GOT3 (cell line): ENCODE measurements at regions not wholly inside any gene's neighbourhood (a gene's known extent, or its start where the extent isn't known, plus 50 kb on each side); places are given as distances from the start of the nearest gene placed in this dataset.
"Not testable (repeated sequence)": the region's sequence is repeated elsewhere in the genome, so short reads cannot be mapped to it uniquely, and the experiment has no call there.

Experiments used
- DNase-seq: peaks from one replicate; lab custom pipeline; 2025; ENCODE audit warnings: mixed read lengths; lab: John Stamatoyannopoulos, UW

DNA sequence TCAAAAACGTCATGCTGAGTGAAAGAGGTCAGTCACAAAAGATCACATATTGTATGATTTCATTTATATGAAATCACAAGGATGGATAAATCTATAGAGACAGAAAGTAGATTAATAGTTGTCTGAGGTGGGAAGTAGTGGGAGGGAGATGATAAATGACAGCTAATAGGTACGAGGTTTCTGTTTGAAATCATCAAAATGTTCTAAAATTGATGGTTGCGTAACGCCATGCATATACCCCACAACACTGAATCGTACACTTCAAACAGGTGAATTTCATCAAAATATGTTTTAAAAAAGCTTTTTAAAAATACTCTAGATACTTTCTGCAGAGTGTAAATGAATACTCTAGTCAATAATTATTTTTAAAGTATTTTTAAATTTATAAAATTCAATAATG, 303.0 kb upstream of the STAC start:
- no peak for DNase-seq

DNA sequence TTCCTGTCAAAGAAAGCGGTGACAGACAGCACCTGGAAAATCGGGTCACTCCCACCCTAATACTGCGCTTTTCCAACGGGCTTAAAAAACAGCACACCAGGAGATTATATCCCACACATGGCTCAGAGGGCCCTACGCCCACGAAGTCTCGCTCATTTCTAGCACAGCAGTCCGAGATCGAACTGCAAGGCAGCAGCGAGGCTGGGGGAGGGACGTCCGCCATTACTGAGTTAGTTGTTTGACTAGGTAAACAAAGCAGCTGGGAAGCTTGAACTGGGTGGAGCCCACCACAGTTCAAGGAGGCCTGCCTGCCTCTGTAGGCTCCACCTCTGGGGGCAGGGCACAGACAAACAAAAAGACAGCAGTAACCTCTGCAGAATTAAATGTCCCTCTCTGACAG, 297.3 kb upstream of the STAC start:
- DNase-seq, result not testable (repeated sequence)

DNA sequence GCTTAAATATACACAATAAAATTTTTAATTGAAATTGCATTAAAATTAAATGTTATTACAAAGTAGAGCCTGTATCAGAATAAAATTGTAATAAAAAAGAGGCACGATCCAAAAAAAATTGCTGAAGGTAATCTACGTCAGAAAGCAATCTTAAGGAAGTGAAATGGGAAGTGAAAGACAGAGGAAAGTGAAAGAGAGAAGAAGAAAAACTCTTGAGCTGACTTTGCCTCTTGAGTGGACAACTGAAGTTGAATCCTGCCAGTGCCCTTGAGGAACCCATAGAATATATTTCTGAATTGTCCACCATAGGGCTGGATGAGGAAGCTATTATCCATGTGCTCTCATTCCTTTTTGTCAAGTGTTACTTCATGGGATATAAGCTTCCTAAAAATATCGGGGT, 285.1 kb upstream of the STAC start:
- DNase-seq, result no peak

DNA sequence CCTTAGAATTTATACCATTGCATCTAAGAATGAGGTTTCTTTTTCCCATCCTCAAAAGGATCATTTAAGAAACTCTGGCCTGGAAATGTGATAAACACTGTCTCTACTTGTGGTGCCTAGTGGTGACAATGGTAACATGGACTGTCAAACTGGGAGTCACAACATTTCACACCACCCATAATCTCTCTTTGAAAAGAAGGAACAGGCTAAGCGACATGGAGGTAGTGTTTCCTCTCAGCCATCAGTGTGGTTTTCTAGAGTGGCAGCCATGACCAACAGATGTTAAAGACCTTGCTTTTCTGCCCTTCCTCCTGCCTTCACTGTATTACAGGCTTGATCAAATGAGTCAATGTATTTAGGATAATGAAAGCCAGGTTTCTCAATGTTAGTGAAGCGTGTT, 283.1 kb upstream of the STAC start:
- DNase-seq, result no peak

DNA sequence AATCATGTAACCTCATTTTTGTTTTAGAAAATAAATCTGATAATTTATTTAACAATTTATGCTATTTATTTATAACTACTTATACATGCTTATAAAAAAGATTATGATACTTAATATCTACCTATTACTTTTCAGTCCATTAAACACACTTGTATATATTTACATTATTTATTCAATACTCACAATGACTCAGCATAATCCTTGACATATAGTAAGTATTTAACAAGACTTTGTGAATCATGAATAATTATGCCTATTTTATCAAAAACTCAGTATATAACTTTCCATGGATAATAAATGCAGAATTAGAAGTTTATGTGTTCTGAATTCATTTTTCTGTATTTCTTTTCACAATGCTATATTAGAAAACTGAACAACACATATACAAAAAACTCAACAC, 266.0 kb upstream of the STAC start:
- no peak for DNase-seq

DNA sequence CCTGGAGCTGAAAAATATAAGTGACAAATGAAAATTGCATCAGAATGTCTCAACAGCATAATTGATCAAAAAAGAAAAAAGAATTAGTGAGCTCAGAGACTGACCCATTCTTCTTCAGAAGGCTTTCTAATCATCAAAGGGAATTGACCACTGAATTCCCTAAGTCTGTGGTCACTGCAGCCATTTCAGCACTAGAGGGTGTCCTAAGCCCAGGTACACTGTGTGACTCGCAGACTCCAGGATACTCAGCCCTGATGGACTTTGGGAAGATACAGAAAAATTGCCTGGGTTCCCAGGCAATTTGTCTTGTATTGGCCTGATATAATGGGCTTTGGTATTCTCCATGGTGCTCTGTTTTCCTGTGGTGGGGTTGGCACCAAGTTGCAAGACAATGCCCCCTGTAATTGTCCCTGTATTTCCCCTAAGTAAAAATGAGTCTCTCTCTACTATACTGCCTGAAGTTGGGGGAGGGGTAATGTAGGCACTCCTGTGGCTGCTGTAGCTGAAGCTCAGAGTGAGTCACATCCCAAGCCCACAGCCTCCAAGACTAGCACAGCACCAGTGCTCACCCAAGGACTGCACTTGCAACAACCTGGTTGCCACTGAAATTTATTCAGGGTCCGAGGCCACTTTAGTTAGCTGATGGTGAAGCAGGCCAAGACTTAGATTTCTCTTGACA, 256.0 kb upstream of the STAC start:
- no peak for DNase-seq

DNA sequence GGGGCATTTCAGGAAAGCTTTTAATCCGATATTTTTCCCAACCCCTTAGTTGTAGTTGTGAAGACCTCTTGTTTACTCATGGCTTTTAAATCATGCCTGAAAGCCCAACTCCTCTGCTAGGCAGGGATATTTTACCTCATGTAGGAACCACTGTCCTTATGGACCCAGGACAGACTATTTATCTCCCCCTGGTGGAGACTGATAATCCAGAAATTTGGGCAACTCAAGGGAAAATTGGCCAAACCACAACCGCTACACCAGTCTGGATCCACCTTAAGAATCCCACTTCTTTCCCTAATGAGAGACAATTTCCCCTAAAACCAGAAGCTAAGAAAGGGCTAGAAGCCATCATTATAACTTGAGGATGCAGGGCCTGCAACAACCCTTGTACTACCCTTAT, 248.1 kb upstream of the STAC start:
- DNase-seq, result no peak

DNA sequence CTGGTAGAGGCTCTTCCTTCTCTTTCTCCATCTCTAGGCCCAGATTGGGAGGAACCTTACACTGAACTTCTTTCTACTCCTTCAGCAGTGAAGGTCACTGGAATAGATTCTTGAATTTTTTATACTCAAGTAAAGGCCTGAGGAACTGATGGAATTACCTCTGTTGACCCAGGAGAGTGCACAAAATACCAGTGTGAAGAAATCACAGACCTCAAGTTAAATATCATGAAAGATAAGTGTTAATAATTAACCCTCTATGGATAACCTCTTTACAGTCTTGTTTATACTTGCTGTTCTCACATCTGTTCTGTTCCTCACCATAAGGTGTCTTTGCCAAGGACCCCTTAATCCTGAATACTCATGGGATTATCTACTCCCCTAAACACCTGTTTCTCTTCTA, 244.4 kb upstream of the STAC start:
- no peak for DNase-seq

DNA sequence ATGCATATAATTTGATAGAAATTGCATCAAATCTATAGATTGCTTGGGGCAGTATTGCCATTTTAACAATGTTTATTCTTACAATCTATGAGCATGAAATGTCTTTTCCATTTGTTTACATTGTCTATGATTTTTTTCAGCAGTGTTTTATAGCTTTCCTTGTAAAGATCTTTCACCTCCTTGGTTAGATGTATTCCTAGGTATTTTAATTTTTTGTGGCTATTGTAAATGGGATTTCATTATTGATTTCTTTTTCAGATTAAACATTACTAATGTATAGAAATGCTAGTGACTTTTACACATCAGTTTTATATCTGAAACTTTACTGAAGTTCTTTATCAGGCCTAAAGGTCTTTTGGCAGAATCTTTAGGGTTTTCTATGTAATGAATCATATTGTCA, 237.6 kb upstream of the STAC start:
- DNase-seq, result no peak

DNA sequence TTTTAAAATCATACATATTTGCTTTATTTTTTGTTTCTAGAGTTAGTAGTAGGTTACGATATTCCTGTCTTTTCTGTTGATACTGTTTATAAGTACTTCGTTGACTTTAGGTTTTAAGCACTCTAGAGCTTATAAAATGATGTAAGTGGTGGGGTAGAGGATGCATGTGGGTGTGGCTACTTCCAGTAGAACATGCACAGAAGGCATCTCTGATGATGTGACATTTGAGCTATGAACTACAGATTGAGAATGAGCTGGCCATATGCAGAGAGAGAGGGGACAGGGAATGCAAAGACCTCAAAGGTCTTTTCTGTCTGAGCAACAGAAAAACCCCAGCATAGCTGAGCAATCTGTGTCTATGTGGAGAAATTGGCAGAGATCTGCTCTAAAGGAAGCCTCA, 233.9 kb upstream of the STAC start:
- DNase-seq, result no peak

DNA sequence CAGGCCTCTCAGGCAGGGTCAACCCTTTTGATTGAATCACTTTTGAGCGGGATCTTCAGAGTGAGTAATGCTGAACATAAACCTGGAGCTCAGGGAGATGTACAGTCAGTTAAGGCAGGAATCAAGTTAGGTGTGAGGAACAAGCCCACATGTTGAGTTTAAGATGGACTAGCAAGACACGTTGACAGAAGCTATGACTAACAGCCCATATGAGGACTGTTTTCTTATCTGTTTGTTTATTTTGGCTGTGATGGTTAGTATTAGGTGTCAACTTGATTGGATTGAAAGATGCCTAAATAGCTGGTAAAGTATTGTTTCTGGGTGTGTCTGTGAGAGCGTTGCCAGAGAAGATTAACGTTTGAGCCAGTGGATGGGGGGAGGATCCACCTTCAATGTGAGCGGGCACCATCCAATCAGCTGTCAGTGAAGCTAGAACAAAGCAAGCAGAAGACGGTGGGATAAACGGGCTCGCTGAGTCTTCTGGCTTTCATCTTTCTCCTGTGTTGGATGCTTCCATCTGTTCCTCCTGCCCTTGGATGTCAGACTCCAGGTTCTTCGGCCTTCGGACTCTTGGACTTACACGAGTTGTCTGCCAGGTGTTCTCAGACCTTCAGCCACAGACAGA, 232.3 kb upstream of the STAC start:
- no peak for DNase-seq

DNA sequence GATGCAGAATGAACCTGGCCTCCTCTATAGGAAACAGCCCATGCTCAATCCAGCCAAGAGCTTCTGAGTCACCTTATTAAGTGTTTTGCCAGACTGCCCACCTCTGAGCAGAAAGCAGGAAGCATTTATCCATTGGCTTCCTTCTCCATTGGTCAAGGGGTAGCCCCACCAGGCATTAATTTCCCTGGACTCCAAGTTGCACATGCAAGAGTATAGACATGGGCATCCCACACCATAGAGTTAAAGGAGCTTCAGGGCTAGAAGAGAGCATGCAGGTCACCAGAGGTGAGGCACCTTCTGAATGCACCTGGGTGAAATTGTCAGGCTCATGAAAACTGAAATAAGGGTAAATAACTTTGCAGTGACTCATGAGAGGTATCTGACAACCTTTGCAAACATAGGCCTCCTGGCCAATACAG, 230.8 kb upstream of the STAC start:
- no peak for DNase-seq

DNA sequence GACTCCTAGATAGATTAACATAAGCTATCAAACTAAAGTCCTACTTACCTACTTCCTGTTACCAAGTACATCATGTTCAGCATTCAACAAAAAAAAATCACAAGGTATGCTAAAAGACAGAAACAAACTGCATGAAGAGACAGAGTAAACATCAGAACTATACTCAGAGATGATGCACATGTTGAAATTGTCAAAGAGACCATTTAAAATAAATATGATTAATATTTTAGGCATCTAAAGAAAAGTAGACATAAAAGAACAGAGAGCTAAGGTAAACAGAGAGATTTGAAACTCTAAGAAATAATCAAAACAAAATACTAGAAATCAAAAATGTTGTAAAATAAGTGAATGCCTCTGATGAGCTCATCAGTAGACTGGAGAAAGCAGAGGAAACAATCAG, 224.8 kb upstream of the STAC start:
- DNase-seq, result no peak

DNA sequence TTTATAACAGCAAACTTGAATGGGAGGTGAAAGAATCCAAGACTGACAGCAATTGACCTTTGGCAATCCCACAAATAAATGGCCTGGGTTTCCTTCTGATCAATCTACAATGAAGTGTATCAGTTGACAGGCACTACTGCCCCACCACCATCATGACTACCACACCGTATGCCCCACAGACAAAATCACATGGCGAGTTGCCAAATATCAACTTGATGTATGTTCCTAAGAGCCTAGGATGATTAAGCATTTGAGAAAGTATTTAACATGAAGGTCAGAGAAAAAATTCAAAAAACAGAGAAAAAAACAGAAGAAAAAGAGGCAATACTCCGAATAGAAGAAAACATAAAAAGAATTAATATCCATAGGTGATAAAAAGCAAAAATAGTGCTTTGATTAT, 215.9 kb upstream of the STAC start:
- DNase-seq, result no peak

DNA sequence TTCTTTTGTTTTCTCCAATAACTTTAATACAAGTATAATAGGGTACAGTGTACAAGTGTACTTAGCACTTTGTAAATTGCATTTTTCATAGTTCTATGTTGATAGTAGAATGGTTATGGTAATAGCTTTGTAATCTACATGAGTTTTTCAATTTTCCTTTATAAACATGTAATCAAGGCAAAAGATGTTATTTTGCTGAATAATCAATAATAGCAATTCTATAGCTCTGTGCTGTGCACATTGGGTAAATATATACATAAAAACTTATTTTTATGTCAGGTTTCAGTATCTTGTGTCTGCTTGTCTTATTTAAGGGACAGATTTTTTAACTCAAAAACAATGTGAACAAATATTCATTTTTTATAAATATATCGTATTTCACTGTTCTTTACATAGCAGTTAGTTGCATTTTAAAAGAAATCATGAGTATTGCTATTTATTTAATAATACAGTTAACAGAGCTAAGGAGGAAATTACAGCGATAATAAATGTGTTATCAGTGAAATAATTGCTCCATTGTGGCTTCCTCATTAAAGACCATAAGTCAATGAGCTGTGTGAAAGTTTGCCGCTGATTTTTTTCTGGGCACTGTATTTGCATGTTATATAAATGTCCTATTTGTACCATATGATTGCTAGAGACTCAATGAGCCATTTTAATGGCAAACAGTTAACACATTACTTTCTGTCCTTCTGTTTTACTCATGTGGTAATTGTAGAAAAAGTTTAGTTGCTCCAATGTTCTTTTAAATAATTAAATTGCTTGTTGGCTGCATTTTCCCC, 214.6 kb upstream of the STAC start:
- no peak for DNase-seq

DNA sequence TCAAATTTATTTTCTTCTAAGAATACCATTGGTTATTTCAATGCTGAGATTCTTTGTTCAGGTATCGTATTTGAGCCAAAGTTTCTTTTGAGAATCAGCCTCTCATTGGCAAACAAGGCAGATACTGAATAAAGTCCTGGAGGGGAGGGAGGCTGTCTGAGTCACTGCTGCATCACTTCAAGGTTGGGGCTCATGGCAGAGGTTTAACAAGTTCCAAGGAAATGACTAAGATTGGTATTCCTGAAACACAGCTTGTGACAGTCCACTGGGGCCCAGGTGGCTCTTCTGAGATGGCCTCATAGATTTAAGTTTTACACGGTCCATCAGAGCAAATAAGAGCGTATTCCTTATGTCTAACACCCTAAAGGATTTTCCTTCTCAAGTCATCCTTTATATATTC, 213.8 kb upstream of the STAC start:
- no peak for DNase-seq

DNA sequence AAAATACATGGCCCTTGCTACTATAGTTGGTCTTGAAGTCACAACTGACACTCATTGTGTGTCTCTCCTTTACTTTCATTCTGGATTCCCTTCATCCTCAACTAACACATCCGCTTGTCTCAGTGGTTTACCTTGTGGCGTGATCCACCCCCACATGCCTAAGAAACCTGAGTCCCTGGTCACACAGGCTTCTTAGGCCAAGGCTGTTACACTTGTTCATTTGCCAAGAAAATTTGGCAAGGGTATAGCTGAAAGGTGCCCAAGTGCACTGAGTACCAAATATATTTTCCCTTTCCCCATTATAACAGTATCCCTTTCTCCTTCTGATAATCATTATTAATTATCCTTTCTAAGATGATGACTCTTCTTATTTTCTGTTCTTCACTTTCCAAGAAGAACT, 207.6 kb upstream of the STAC start:
- DNase-seq, result no peak

DNA sequence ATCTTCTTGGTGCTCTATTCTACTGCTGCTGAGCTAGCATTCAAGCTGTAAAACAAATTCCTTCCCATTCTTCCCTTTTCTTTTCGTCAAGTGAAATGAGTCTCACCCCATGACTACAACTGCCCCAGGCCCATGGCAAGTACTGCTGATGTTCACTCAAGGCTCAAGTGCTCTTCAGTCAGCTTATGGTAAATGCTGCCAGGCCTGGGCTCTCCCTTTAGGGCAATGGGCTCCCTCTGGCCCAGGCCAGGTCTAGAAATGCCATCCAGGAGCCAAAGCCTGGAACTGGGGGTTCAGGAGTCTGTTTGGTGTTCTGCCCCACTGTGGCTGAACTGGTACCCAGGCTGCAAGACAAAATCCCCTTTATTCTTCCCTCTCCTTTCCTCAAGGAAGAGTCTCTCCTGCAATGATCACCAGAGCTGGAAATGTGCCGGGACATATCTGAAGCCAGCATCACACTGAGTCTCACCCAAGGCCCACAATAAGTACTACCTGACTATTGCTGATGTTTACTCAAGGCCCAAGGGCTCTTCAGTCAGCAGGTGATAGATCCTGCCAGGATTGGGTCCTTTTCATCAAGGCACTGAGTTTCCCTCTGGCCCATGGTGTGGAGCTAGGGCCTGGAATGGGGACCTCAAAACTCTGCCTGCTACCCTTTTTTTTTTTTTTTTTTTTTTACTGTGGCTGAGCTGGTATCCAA, 205.0 kb upstream of the STAC start:
- no peak for DNase-seq

DNA sequence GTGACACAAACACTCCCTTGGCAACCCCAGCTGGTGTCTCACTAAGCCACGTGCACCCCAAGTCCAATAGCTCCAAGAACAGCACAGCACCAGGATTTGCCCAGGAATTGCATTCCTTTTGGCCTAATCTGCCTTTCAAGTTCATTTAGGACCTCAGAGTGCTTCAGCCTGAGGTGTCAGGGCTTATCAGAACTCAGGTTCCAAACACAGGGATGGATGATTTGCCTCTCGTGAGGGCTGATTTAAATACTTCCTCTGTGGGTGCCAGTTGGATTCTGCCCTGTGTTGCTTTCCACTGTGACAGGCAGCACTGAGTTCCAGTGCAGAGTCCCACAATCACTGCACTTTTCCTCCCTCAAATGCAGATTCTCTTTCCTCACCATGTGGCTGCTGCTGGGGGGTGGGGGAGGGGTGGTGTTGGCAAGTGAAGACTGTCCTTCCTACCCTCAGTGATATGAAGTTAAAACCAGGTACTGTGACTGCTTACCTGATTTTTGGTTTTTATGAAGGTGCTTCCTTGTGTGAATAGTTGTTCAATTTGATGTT, 204.3 kb upstream of the STAC start:
- DNase-seq, result no peak

DNA sequence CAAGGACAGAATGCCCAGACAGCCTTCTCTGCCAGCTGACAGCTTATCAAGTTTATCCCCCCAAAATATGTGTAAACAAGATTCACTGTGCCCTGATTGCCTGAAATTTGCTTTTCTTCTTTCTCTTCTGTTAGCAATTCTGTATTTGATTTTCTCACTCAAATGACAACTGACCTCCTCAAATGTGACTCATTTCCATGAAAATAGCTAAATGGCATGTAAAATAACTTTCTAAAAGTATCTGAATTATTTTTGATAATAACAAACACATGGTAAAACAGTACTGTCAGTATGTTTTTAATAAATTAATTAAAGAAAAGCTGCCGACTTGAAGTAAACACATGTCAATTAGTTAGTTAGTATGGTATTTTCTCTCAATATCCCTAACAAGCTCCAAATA, 202.3 kb upstream of the STAC start:
- DNase-seq, result no peak

DNA sequence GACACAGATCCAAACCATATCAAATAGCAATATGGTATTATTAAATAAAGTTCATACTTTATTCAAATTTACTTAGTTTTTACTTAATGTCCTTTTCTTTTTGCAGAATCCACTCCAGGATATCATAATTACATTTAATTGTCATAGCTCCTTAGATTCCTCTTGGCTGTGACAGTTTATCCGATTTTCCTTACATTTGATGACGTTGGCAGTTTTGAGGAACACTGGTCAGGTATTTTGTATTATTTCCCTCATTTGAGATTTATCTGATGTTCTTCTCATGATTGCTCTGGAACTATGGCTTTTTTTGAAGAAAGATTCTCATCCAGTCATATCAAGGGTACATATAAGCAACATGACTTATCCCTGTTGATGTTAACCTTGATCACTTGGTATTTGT, 198.3 kb upstream of the STAC start:
- no peak for DNase-seq

DNA sequence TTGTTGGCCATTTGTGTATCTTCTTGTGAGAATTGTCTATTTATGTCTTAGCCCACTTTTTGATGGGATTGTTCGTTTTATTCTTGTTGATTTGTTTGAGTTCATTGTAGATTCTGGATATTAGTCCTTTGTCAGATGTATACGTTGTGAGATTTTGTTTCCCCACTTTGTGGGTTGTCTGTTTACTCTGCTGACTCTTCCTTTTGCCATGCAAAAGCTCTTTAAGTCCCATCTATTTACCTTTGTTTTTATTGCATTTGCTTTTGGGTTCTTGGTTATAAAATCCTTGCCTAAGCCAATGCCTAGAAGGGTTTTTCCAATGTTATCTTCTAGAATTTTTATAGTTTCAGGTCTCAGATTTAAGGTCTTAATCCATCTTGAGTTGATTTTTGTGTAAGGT, 193.1 kb upstream of the STAC start:
- not testable (repeated sequence) for DNase-seq

DNA sequence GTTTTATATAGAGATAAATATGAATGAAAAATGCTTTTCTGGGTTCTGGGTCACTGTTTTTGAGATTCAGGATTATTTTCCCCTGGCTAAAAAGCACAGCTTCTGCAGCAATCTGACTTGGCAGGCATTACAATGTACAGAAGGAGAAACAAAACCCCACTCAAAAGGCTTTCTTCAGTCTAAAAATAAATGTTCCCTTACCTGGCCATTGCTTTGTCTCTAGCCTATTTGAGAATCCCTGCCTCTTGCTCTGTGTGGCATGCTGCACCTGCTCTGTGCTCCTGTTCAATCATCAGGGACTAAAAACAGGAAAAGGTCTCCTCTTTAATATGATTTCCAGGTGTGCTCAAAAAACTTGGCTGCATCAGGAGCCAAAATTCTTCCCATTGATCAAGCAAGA, 187.4 kb upstream of the STAC start:
- no peak for DNase-seq
